HCT116 (cell line): ENCODE measurements at regions not wholly inside any gene's neighbourhood (a gene's known extent, or its start where the extent isn't known, plus 50 kb on each side); places are given as distances from the start of the nearest gene placed in this dataset.

Experiments
- ATAC-seq: fragments of 200-7000 bp; cut with Tn5 transposase; 2 replicates; pipeline ENCODE4 v1.9.1; 2020; ENCODE audit warnings: mild to moderate bottlenecking, moderate library complexity
- BruUV-seq: library from RNA; stranded (reverse); fragments of 400-500 nt; replicated peaks from 2 replicates; lab custom pipeline; 2021; lab: Mats Ljungman, UMichigan
- CTCF ChIA-PET: fragments of 300-600 bp; sonication (Branson Sonifier 250); formaldehyde crosslinking; loops from one replicate; lab custom pipeline; 2021; ENCODE audit warnings: antibody characterized with exemption; lab: Charles Lee
- POLR2A ChIA-PET: fragments of 300-600, 350-600 bp; sonication (Branson Sonifier 250); formaldehyde crosslinking; loops from one replicate; lab custom pipeline; 2021; ENCODE audit warnings: antibody characterized with exemption; lab: Charles Lee
- RAD21 ChIA-PET, 2 experiments: fragments of 300-600 bp; sonication (Branson Sonifier 250); formaldehyde crosslinking; loops; one replicate each; lab custom pipeline; 2023; ENCODE audit warnings: low total read pairs in 2 of 2; ENCODE audit not compliant: uncharacterized antibody in 2 of 2, unreplicated experiment in 2 of 2, low non-redundant PET in 1 of 2; lab: Charles Lee
- DNase-seq: peaks from one replicate; pipeline ENCODE4 v3.0.0-alpha.2; 2010; ENCODE audit warnings: low read depth, low spot score
- H2AFZ ChIP-seq: fragments of 200-600 bp; shearing (Covaris generic), sonication (generic); 2 replicates; pipeline ENCODE4 v1.6.1; 2017; ENCODE audit warnings: low read depth, mixed run types, mixed read lengths, antibody characterized with exemption, low read length; ENCODE audit not compliant: poor library complexity, severe bottlenecking
- H3K27ac ChIP-seq: 2 replicates; pipeline ENCODE4 v1.5.1; 2012; ENCODE audit warnings: low read depth, low read length
- H3K27me3 ChIP-seq: fragments of 200-600 bp; sonication (generic); 2 replicates; pipeline ENCODE4 v1.6.1; 2016; ENCODE audit warnings: mixed run types, low read length, mixed read lengths; ENCODE audit not compliant: insufficient read depth
- H3K36me3 ChIP-seq, 2 experiments: fragments of 200-500 bp in 1 of 2; fragments of 200-600 bp in 1 of 2; sonication (Bioruptor generic) in 1 of 2; sonication (generic) in 1 of 2; 2 replicates each; pipeline versions ENCODE4 v1.5.1 to v1.6.1; 2014 to 2016; ENCODE audit warnings: low read length in 2 of 2, inconsistent platforms in 1 of 2, mixed read lengths in 1 of 2, mixed run types in 1 of 2; ENCODE audit not compliant: insufficient read depth in 2 of 2, control insufficient read depth in 1 of 2
- H3K4me1 ChIP-seq, 2 experiments: fragments of 200-600 bp in 1 of 2; sonication (generic) in 1 of 2; 2 replicates each; pipeline versions ENCODE4 v1.5.1 to v1.6.1; 2012 to 2017; ENCODE audit warnings: low read length in 2 of 2, inconsistent platforms in 1 of 2, mild to moderate bottlenecking in 1 of 2, mixed read lengths in 1 of 2, mixed run types in 1 of 2, moderate library complexity in 1 of 2; ENCODE audit not compliant: insufficient read depth in 2 of 2, control insufficient read depth in 1 of 2
- H3K4me2 ChIP-seq: fragments of 200-600 bp; sonication (generic); 2 replicates; pipeline ENCODE4 v1.6.1; 2017; ENCODE audit warnings: mixed run types, low read length, mixed read lengths
- H3K4me3 ChIP-seq, 2 experiments: fragments of 200-600 bp in 1 of 2; sonication (generic) in 1 of 2; replicated peaks in 1 of 2; 2 replicates each; pipeline ENCODE4 v1.5.1; 2011 to 2016; ENCODE audit warnings: low read length in 2 of 2, control low read depth in 1 of 2, low read depth in 1 of 2, mild to moderate bottlenecking in 1 of 2, mixed read lengths in 1 of 2, mixed run types in 1 of 2
- H3K79me2 ChIP-seq: fragments of 200-600 bp; sonication (generic); 2 replicates; pipeline ENCODE4 v1.6.1; 2017; ENCODE audit warnings: mild to moderate bottlenecking, mixed run types, low read length, moderate library complexity, mixed read lengths; ENCODE audit not compliant: insufficient read depth
- H3K9ac ChIP-seq: fragments of 200-600 bp; sonication (generic); 2 replicates; pipeline ENCODE4 v1.6.1; 2016; ENCODE audit warnings: low read length, mixed read lengths
- H3K9me2 ChIP-seq: fragments of 200-600 bp; sonication (generic), shearing (Covaris generic); 2 replicates; pipeline ENCODE4 v1.6.1; 2017; ENCODE audit warnings: mixed run types, mild to moderate bottlenecking, moderate library complexity; ENCODE audit not compliant: insufficient read depth
- H3K9me3 ChIP-seq, 2 experiments: fragments of 200-500 bp in 1 of 2; fragments of 200-600 bp in 1 of 2; sonication (Bioruptor generic) in 1 of 2; sonication (generic) in 1 of 2; 2 replicates each; pipeline ENCODE4 v1.6.1; 2014 to 2017; ENCODE audit warnings: low read length in 2 of 2, mixed read lengths in 2 of 2, inconsistent platforms in 1 of 2, low read depth in 1 of 2, mild to moderate bottlenecking in 1 of 2, mixed run types in 1 of 2, moderate library complexity in 1 of 2; ENCODE audit not compliant: control insufficient read depth in 1 of 2, insufficient read depth in 1 of 2
- H4K20me1 ChIP-seq: fragments of 200-600 bp; sonication (generic), shearing (Covaris generic); 2 replicates; pipeline ENCODE4 v1.6.1; 2017; ENCODE audit warnings: mixed run types, mild to moderate bottlenecking, moderate library complexity; ENCODE audit not compliant: insufficient read depth
- ATF3 ChIP-seq: IDR thresholded peaks from 2 replicates; pipeline ENCODE4 v1.6.1; 2012
- CBX3 ChIP-seq: IDR thresholded peaks from 2 replicates; pipeline ENCODE4 v1.6.1; 2012; ENCODE audit warnings: low read depth
- CEBPB ChIP-seq: IDR thresholded peaks from 2 replicates; pipeline ENCODE4 v1.6.1; 2012; ENCODE audit warnings: low read depth
- EZH2phosphoT487 ChIP-seq: fragments of 200-600 bp; IDR thresholded peaks from 2 replicates; pipeline ENCODE4 v1.6.1; 2018; ENCODE audit warnings: antibody characterized with exemption, borderline replicate concordance
- FOSL1 ChIP-seq: IDR thresholded peaks from 2 replicates; pipeline ENCODE4 v1.6.1; 2012; ENCODE audit warnings: low read depth
- JUND ChIP-seq: IDR thresholded peaks from 2 replicates; pipeline ENCODE4 v1.6.1; 2012
- POLR2AphosphoS5 ChIP-seq: IDR thresholded peaks from 2 replicates; pipeline ENCODE4 v1.6.1; 2011; ENCODE audit warnings: mild to moderate bottlenecking, low read depth, low read length, moderate library complexity
- RAD21 ChIP-seq: IDR thresholded peaks from 2 replicates; pipeline ENCODE4 v1.6.1; 2012; ENCODE audit warnings: low read depth, mild to moderate bottlenecking
- REST ChIP-seq: IDR thresholded peaks from 2 replicates; pipeline ENCODE4 v1.6.1; 2012; ENCODE audit warnings: low read depth
- SIN3A ChIP-seq: IDR thresholded peaks from 2 replicates; pipeline ENCODE4 v1.6.1; 2012; ENCODE audit warnings: low read depth
- SP1 ChIP-seq: IDR thresholded peaks from 2 replicates; pipeline ENCODE4 v1.6.1; 2012; ENCODE audit warnings: low read depth
- SRF ChIP-seq: IDR thresholded peaks from 2 replicates; pipeline ENCODE4 v1.6.1; 2012; ENCODE audit warnings: low read depth
- TCF7L2 ChIP-seq: IDR thresholded peaks from 2 replicates; pipeline ENCODE4 v1.7.0; 2011; ENCODE audit warnings: borderline replicate concordance, inconsistent platforms; ENCODE audit not compliant: insufficient read depth, insufficient read length; ENCODE audit errors: extremely low read depth
- ZFX ChIP-seq: fragments of 450-650 bp; IDR thresholded peaks from 2 replicates; pipeline ENCODE4 v1.6.1; 2017
- ZNF274 ChIP-seq: fragments of 200-500 bp; sonication (Bioruptor generic); IDR thresholded peaks from 2 replicates; pipeline ENCODE4 v1.6.1; 2014; ENCODE audit warnings: mild to moderate bottlenecking, low read depth, low read length, inconsistent platforms
- intact Hi-C: fragments of 100-400 bp; cut with micrococcal nuclease; formaldehyde crosslinking; loops from 2 replicates; pipeline ENCODE4 v1.10.0; 2022

GRCh38 chr22:27573280-27574001 lies 228.1 kb downstream of the MN1 start:
- ATAC-seq (no peak), DNase-seq (no peak)
- BruUV-seq, result no TSS peak
- no peak for TF ChIP-seq JUND
- TF ChIP-seq SRF, result no peak
- no peak for TF ChIP-seq ZFX
- TF ChIP-seq POLR2AphosphoS5, result no peak
- TF ChIP-seq CEBPB, result no peak
- TF ChIP-seq ZNF274, result no peak
- no peak for TF ChIP-seq RAD21
- TF ChIP-seq ATF3, result no peak
- no peak for TF ChIP-seq SIN3A
- TF ChIP-seq FOSL1, result no peak
- no peak for TF ChIP-seq EZH2phosphoT487
- no peak for TF ChIP-seq CBX3
- TF ChIP-seq SP1, result no peak
- TF ChIP-seq REST, result no peak
- no peak for TF ChIP-seq TCF7L2
- Histone ChIP-seq H3K4me1 (no peaks in the 10 kb centered on the region), H3K27me3 (peaks cover 21% of the 10 kb centered on the region; the same call in 1 of the 2 replicates), H4K20me1 (no peaks in the 10 kb centered on the region), H3K9me3 (peaks cover 0 to 6% of the 10 kb centered on the region in 2 experiments; a peak in 1 of 4 replicates), H3K27ac (no peak overlapping the region), H3K9me2 (no peaks in the 10 kb centered on the region), H2AFZ (no peak overlapping the region), H3K79me2 (no peaks in the 10 kb centered on the region), H3K4me2 (no peak overlapping the region), H3K4me3 (no peak overlapping the region), H3K9ac (no peak overlapping the region), H3K36me3 (no peaks in the 10 kb centered on the region)
- CTCF ChIA-PET, result no interaction called here
- RAD21 ChIA-PET, result no interaction called here
- intact Hi-C loops, result no loop called here
- POLR2A ChIA-PET, result no interaction called here
